Neural cell (in vitro differentiated cells): ENCODE measurements at regions not wholly inside any gene's neighbourhood (a gene's known extent, or its start where the extent isn't known, plus 50 kb on each side); places are given as distances from the start of the nearest gene placed in this dataset.

ENCODE experiments used
- H2AFZ ChIP-seq: fragments of 200-600, 300-800 bp; sonication (generic), shearing (Covaris generic); 2 replicates; pipeline ENCODE4 v1.6.0; 2014; ENCODE audit warnings: low read depth, mild to moderate bottlenecking, antibody characterized with exemption, low read length, moderate library complexity
- H3F3A ChIP-seq: fragments of 200-600 bp; shearing (Covaris generic); 2 replicates; pipeline ENCODE4 v1.6.1; 2016; ENCODE audit warnings: mild to moderate bottlenecking, moderate library complexity, mixed read lengths, antibody characterized with exemption, low read length; ENCODE audit not compliant: insufficient read depth, poor library complexity, severe bottlenecking
- H3K27ac ChIP-seq: fragments of 200-600, 300-800 bp; sonication (generic), shearing (Covaris generic); 2 replicates; pipeline ENCODE4 v1.5.1; 2014; ENCODE audit warnings: mild to moderate bottlenecking, low read length, moderate library complexity
- H3K27me3 ChIP-seq: fragments of 300-800, 200-600 bp; sonication (generic), shearing (Covaris generic); 2 replicates; pipeline ENCODE4 v1.6.0; 2014; ENCODE audit warnings: mild to moderate bottlenecking, low read depth, low read length, moderate library complexity; ENCODE audit not compliant: insufficient read depth
- H3K36me3 ChIP-seq: fragments of 300-800, 200-600 bp; sonication (generic), shearing (Covaris generic); 2 replicates; pipeline ENCODE4 v1.5.1; 2014; ENCODE audit warnings: mild to moderate bottlenecking, antibody characterized with exemption, low read length, moderate library complexity; ENCODE audit not compliant: insufficient read depth
- H3K4me2 ChIP-seq: fragments of 300-800, 200-600 bp; sonication (generic), shearing (Covaris generic); 2 replicates; pipeline ENCODE4 v1.6.0; 2014; ENCODE audit warnings: mild to moderate bottlenecking, low read length
- H3K4me3 ChIP-seq: fragments of 300-800, 200-600 bp; sonication (generic), shearing (Covaris generic); 2 replicates; pipeline ENCODE4 v1.5.1; 2014; ENCODE audit warnings: mild to moderate bottlenecking, low read length, moderate library complexity
- H3K79me2 ChIP-seq: fragments of 200-600 bp; shearing (Covaris generic); replicated peaks from 2 replicates; pipeline ENCODE4 v1.6.0; 2014; ENCODE audit warnings: mild to moderate bottlenecking, low read length, moderate library complexity; ENCODE audit not compliant: insufficient read depth
- H3K9ac ChIP-seq: fragments of 300-800, 200-600 bp; sonication (generic), shearing (Covaris generic); 2 replicates; pipeline ENCODE4 v1.6.1; 2016; ENCODE audit warnings: mild to moderate bottlenecking, low read length, mixed read lengths
- H3K9me2 ChIP-seq: fragments of 200-600 bp; shearing (Covaris generic); 2 replicates; pipeline ENCODE4 v1.6.1; 2016; ENCODE audit warnings: mild to moderate bottlenecking, low read length, mixed read lengths; ENCODE audit not compliant: insufficient read depth
- H3K9me3 ChIP-seq: fragments of 200-600, 300-800 bp; sonication (generic), shearing (Covaris generic); 2 replicates; pipeline ENCODE4 v1.6.1; 2016; ENCODE audit warnings: mild to moderate bottlenecking, mixed run types, low read length, moderate library complexity, mixed read lengths
- H4K20me1 ChIP-seq: fragments of 200-600 bp; shearing (Covaris generic); 2 replicates; pipeline ENCODE4 v1.6.1; 2016; ENCODE audit warnings: mild to moderate bottlenecking, mixed run types; ENCODE audit not compliant: insufficient read depth
- CTCF ChIP-seq: fragments of 450-650 bp; IDR thresholded peaks from 2 replicates; pipeline ENCODE4 v1.5.1; 2014; ENCODE audit warnings: antibody characterized with exemption, mild to moderate bottlenecking, moderate library complexity; ENCODE audit not compliant: poor library complexity, severe bottlenecking
- EP300 ChIP-seq: fragments of 450-650 bp; conservative IDR thresholded peaks from 2 replicates; pipeline ENCODE4 v1.6.1; 2014; ENCODE audit warnings: antibody characterized with exemption, mild to moderate bottlenecking, moderate library complexity; ENCODE audit not compliant: poor library complexity, severe bottlenecking
- EZH2 ChIP-seq: fragments of 200-600, 300-800 bp; shearing (Covaris generic), sonication (generic); IDR thresholded peaks from 2 replicates; pipeline ENCODE4 v1.6.1; 2014; ENCODE audit warnings: antibody characterized with exemption, low read length, borderline replicate concordance, mild to moderate bottlenecking; ENCODE audit not compliant: insufficient read depth, poor library complexity, severe bottlenecking
- MXI1 ChIP-seq: fragments of 450-650 bp; conservative IDR thresholded peaks from 2 replicates; pipeline ENCODE4 v1.6.1; 2014; ENCODE audit warnings: antibody characterized with exemption, mild to moderate bottlenecking; ENCODE audit not compliant: poor library complexity, severe bottlenecking
- POLR2AphosphoS5 ChIP-seq: IDR thresholded peaks from 2 replicates; pipeline ENCODE4 v1.6.1; 2012
- RAD21 ChIP-seq: fragments of 450-650 bp; conservative IDR thresholded peaks from 2 replicates; pipeline ENCODE4 v1.6.1; 2014; ENCODE audit warnings: antibody characterized with exemption, mild to moderate bottlenecking, moderate library complexity
- SMC3 ChIP-seq: fragments of 450-650 bp; conservative IDR thresholded peaks from 2 replicates; pipeline ENCODE4 v1.6.1; 2014; ENCODE audit warnings: antibody characterized with exemption, mild to moderate bottlenecking, moderate library complexity; ENCODE audit not compliant: poor library complexity
- TAF1 ChIP-seq: IDR thresholded peaks from 2 replicates; pipeline ENCODE4 v1.6.1; 2012; ENCODE audit warnings: low read depth
- TF ChIP-seq, protein P1 (sequence below): IDR thresholded peaks from 2 replicates; pipeline ENCODE4 v1.6.1; 2012; ENCODE audit warnings: borderline replicate concordance

DNA sequence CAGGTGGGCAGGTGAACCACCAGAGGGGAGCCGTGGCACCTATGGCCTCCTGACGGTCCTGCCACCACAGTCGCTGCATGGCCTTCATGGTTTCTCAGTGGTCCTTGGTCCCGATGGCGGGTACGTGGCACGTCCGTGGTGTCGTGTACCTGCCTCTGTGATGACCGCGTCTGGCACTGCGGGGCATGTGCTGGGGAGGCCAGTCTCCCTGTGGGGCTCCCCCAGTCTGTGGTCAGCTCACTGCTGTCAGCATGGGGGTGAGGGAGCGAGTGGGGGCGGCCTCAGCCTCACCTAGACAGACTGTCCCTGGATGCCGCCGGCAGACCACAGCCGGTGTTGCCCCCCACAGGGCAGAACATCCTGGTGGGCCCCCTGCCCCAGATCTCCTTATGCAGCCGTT is 267.2 kb downstream of the SEC23A start:
- no peaks in the 10 kb centered on the region for H3F3A ChIP-seq

DNA sequence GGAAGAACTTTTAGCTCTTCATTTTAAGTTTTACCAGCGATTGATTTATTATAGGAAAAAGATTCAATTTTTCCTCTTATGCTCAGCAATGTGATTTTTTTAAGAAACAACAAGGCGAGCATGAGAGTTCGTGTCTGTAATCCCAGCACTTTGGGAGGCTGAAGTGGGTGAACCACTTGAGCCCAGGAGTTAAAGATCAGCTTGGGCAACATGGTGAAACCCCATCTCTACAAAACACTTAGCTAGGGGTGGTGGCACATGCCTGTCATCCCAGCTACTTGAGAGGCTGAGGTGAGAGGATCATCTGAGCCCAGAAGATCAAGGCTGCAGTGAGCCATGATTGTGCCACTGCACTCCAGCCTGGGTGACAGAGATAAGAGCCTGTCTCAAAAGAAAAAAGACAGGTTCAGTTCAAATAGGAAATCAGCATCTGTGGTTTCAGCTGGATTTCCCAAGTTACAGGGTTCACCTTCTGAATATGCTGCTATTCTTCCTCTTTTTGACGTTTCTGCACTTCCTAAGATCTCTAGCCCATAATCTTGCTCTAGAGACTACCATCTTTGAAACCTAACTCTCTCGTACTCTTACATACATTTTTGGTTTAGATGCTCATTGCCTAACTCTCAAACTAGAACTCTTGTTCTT is 274.7 kb downstream of the SEC23A start:
- no peak overlapping the region for H2AFZ ChIP-seq
- no peak overlapping the region for H3K4me3 ChIP-seq
- no peak overlapping the region for H3K9ac ChIP-seq
- H3K27me3 ChIP-seq: no peaks in the 10 kb centered on the region
- no peak overlapping the region for H3K27ac ChIP-seq
- no peaks in the 10 kb centered on the region for H3F3A ChIP-seq
- H4K20me1 ChIP-seq: no peaks in the 10 kb centered on the region
- H3K9me3 ChIP-seq: no peaks in the 10 kb centered on the region
- no peak overlapping the region for H3K4me2 ChIP-seq
- H3K36me3 ChIP-seq: no peaks in the 10 kb centered on the region
- no peaks in the 10 kb centered on the region for H3K79me2 ChIP-seq
- H3K9me2 ChIP-seq: no peaks in the 10 kb centered on the region
- no peak for TF ChIP-seq EZH2
- TF ChIP-seq, protein P1, sequence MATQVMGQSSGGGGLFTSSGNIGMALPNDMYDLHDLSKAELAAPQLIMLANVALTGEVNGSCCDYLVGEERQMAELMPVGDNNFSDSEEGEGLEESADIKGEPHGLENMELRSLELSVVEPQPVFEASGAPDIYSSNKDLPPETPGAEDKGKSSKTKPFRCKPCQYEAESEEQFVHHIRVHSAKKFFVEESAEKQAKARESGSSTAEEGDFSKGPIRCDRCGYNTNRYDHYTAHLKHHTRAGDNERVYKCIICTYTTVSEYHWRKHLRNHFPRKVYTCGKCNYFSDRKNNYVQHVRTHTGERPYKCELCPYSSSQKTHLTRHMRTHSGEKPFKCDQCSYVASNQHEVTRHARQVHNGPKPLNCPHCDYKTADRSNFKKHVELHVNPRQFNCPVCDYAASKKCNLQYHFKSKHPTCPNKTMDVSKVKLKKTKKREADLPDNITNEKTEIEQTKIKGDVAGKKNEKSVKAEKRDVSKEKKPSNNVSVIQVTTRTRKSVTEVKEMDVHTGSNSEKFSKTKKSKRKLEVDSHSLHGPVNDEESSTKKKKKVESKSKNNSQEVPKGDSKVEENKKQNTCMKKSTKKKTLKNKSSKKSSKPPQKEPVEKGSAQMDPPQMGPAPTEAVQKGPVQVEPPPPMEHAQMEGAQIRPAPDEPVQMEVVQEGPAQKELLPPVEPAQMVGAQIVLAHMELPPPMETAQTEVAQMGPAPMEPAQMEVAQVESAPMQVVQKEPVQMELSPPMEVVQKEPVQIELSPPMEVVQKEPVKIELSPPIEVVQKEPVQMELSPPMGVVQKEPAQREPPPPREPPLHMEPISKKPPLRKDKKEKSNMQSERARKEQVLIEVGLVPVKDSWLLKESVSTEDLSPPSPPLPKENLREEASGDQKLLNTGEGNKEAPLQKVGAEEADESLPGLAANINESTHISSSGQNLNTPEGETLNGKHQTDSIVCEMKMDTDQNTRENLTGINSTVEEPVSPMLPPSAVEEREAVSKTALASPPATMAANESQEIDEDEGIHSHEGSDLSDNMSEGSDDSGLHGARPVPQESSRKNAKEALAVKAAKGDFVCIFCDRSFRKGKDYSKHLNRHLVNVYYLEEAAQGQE: no peak
- no peak for TF ChIP-seq RAD21
- no peak for TF ChIP-seq TAF1
- TF ChIP-seq CTCF: no peak
- TF ChIP-seq EP300: no peak
- TF ChIP-seq SMC3: no peak
- TF ChIP-seq POLR2AphosphoS5: no peak

More for the DNA sequence above, 267.2 kb downstream of the SEC23A start:
- no peak overlapping the region for H3K4me2 ChIP-seq
- H3K27me3 ChIP-seq: no peaks in the 10 kb centered on the region
- no peak overlapping the region for H3K4me3 ChIP-seq
- no peaks in the 10 kb centered on the region for H3K9me3 ChIP-seq
- no peak overlapping the region for H3K9ac ChIP-seq
- H3K9me2 ChIP-seq: no peaks in the 10 kb centered on the region
- H3K27ac ChIP-seq: no peak overlapping the region
- TF ChIP-seq TAF1: no peak
- no peak for TF ChIP-seq SMC3
- no peak for TF ChIP-seq RAD21
- TF ChIP-seq MXI1: no peak
- TF ChIP-seq EZH2: no peak
- TF ChIP-seq POLR2AphosphoS5: no peak
- TF ChIP-seq CTCF: no peak
- TF ChIP-seq, protein P1: no peak
- TF ChIP-seq EP300: no peak
- no peaks in the 10 kb centered on the region for H3K36me3 ChIP-seq
- no peak overlapping the region for H2AFZ ChIP-seq
- no peaks in the 10 kb centered on the region for H4K20me1 ChIP-seq
- H3K79me2 ChIP-seq: no peaks in the 10 kb centered on the region
